ENCODE measurements at regions not wholly inside any gene's neighbourhood (a gene's known extent, or its start where the extent isn't known, plus 50 kb on each side); places are given as distances from the start of the nearest gene placed in this dataset.

GRCh38 chr2:150274108-150274507 lies 213.4 kb downstream of the RND3 start:
- H3K9ac ChIP-seq (ENCODE audit: control insufficient read depth, extremely low read depth, insufficient read depth, low read length), result no peak overlapping the region
- H3K27me3 ChIP-seq (ENCODE audit: control insufficient read depth, extremely low read depth, insufficient read depth, low read length), result no peaks in the 10 kb centered on the region
- peaks cover 25% of the 10 kb centered on the region for H3K4me1 ChIP-seq (ENCODE audit: control insufficient read depth, extremely low read depth, insufficient read depth, low read length)
- dilution Hi-C loops (cut with MboI; ENCODE audit: extremely low pct_ligation_motif_present, low sequenced_read_pairs), result no loop called here
- no peak overlapping the region for H3K4me2 ChIP-seq (ENCODE audit: control insufficient read depth, extremely low read depth, insufficient read depth, low read depth, low read length)
- H3K79me2 ChIP-seq (ENCODE audit: control insufficient read depth, insufficient read depth, low read length), result no peaks in the 10 kb centered on the region
- DNase-seq (ENCODE audit: low read depth, low spot score), result peak; percentile 54
- H2AFZ ChIP-seq (ENCODE audit: control insufficient read depth, low read length), result no peak overlapping the region
- H3K36me3 ChIP-seq (ENCODE audit: control insufficient read depth in 2 of 2, extremely low read depth in 1 of 2, insufficient read depth in 2 of 2, low read length in 2 of 2), result no peaks in the 10 kb centered on the region
- no peak overlapping the region for H3K4me3 ChIP-seq (ENCODE audit: control insufficient read depth in 2 of 3, extremely low read depth in 1 of 3, insufficient read depth in 2 of 3, low read depth in 1 of 3, low read length in 3 of 3)
- H3K9me1 ChIP-seq (ENCODE audit: control insufficient read depth, extremely low read depth, insufficient read depth, low read length), result no peaks in the 10 kb centered on the region
- peaks cover 9% of the 10 kb centered on the region for H3K9me3 ChIP-seq (ENCODE audit: control insufficient read depth, low read depth, low read length)
- no peak for TF ChIP-seq EZH2 (IDR thresholded peaks at IDR 0.05; ENCODE audit: low read length)
- TF ChIP-seq CTCF (optimal IDR thresholded peaks at IDR 0.05 in 1 of 3, IDR thresholded peaks at IDR 0.05 in 1 of 3, conservative IDR thresholded peaks at IDR 0.05 in 1 of 3; ENCODE audit: extremely low read depth in 1 of 3, insufficient read depth in 2 of 3, low read length in 3 of 3), result no peak
- peak; percentile 23 for FAIRE-seq
- no peaks in the 10 kb centered on the region for H4K20me1 ChIP-seq (ENCODE audit: control insufficient read depth, extremely low read depth, insufficient read depth, low read length)
- peak overlapping the region; percentile 49 for H3K27ac ChIP-seq (ENCODE audit: control insufficient read depth, insufficient read depth, low read length)

DNA sequence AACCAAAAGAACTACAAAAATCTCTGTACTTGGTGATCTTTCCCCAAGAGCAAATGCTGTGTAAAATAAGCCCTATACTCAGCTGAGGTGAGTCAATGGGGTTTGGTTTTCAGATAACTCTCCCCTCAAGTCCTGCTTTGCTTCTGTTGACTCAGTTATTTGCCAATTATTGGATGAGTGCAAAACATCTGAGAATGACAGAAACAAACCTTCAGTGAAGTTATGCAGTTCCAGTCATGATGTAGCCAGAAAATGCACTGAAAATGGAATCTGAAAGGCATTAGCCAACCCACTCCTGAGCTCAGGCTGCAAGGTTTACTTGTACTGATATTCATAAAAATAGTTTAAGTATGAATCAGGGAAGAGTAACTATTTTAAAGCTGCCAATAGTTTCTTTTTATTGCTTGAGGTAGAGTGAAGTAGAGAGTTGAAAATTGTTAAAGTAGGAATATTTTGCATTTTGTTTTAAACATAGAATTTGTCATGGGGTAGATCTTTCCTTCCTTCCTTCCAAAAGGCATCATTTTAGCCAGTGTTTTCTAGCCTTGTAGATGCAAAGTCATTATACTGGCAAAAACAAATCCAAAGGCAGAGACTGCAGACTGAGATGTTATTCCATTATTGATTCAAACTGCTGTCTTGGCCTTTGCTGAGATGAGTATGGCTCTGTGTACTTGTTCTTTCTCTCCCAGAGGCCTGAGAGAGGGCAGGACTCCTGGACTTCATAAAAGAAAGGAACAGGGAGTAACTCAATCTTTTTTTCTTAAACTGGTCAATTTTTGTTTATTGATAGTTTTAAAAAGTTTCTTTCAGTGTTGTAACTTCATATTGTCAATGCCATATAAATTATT lies 215.3 kb downstream of the RND3 start:
- DNase-seq (ENCODE audit: low read depth, low spot score), result peak; percentile 55
- dilution Hi-C loops (cut with MboI; ENCODE audit: extremely low pct_ligation_motif_present, low sequenced_read_pairs), result no loop called here
- Histone ChIP-seq H3K27ac (ENCODE audit: control insufficient read depth, insufficient read depth, low read length) (peak overlapping the region; percentile 70), H3K4me1 (ENCODE audit: control insufficient read depth, extremely low read depth, insufficient read depth, low read length) (peaks cover 37% of the 10 kb centered on the region), H3K79me2 (ENCODE audit: control insufficient read depth, insufficient read depth, low read length) (no peaks in the 10 kb centered on the region), H3K36me3 (ENCODE audit: control insufficient read depth in 2 of 2, extremely low read depth in 1 of 2, insufficient read depth in 2 of 2, low read length in 2 of 2) (no peaks in the 10 kb centered on the region), H3K4me3 (ENCODE audit: control insufficient read depth in 2 of 3, extremely low read depth in 1 of 3, insufficient read depth in 2 of 3, low read depth in 1 of 3, low read length in 3 of 3) (no peak overlapping the region), H2AFZ (ENCODE audit: control insufficient read depth, low read length) (peak overlapping the region; percentile 51), H3K4me2 (ENCODE audit: control insufficient read depth, extremely low read depth, insufficient read depth, low read depth, low read length) (peak overlapping the region; percentile 29), H3K9me1 (ENCODE audit: control insufficient read depth, extremely low read depth, insufficient read depth, low read length) (no peaks in the 10 kb centered on the region), H4K20me1 (ENCODE audit: control insufficient read depth, extremely low read depth, insufficient read depth, low read length) (no peaks in the 10 kb centered on the region), H3K9me3 (ENCODE audit: control insufficient read depth, low read depth, low read length) (peaks cover 6% of the 10 kb centered on the region), H3K9ac (ENCODE audit: control insufficient read depth, extremely low read depth, insufficient read depth, low read length) (peak overlapping the region; percentile 35), H3K27me3 (ENCODE audit: control insufficient read depth, extremely low read depth, insufficient read depth, low read length) (no peaks in the 10 kb centered on the region)
- TF ChIP-seq EZH2 (IDR thresholded peaks at IDR 0.05; ENCODE audit: low read length) (no peak), CTCF (optimal IDR thresholded peaks at IDR 0.05 in 1 of 3, IDR thresholded peaks at IDR 0.05 in 1 of 3, conservative IDR thresholded peaks at IDR 0.05 in 1 of 3; ENCODE audit: extremely low read depth in 1 of 3, insufficient read depth in 2 of 3, low read length in 3 of 3) (no peak)
- FAIRE-seq, result peak; percentile 91

All from keratinocyte (primary cell).